Loucy (cell line): ENCODE measurements at regions not wholly inside any gene's neighbourhood (a gene's known extent, or its start where the extent isn't known, plus 50 kb on each side); places are given as distances from the start of the nearest gene placed in this dataset.

ENCODE experiments used
- H2AFZ ChIP-seq: fragments of 200-600 bp; sonication (generic); 2 replicates; pipeline ENCODE4 v1.6.0; 2016; ENCODE audit warnings: antibody characterized with exemption, mild to moderate bottlenecking, low read length, moderate library complexity
- H3F3A ChIP-seq: fragments of 200-600 bp; 2 replicates; pipeline ENCODE4 v1.6.0; 2016; ENCODE audit warnings: antibody characterized with exemption, low read depth, mild to moderate bottlenecking
- H3K27me3 ChIP-seq: fragments of 200-600 bp; sonication (generic); 2 replicates; pipeline ENCODE4 v1.6.1; 2014; ENCODE audit warnings: low read length, mild to moderate bottlenecking; ENCODE audit not compliant: insufficient read depth, poor library complexity, severe bottlenecking
- H3K36me3 ChIP-seq: fragments of 200-600 bp; sonication (generic); 2 replicates; pipeline ENCODE4 v1.6.1; 2016; ENCODE audit warnings: low read length; ENCODE audit not compliant: insufficient read depth
- H3K4me1 ChIP-seq: fragments of 200-600 bp; sonication (generic); 2 replicates; pipeline ENCODE4 v1.5.1; 2014; ENCODE audit warnings: low read length, mild to moderate bottlenecking; ENCODE audit not compliant: insufficient read depth, poor library complexity, severe bottlenecking
- H3K4me2 ChIP-seq: fragments of 200-600 bp; sonication (generic); 2 replicates; pipeline ENCODE4 v1.6.0; 2014; ENCODE audit warnings: antibody characterized with exemption, low read length, low read depth, mild to moderate bottlenecking; ENCODE audit not compliant: poor library complexity, severe bottlenecking
- H3K4me3 ChIP-seq: fragments of 200-600 bp; sonication (generic); 2 replicates; pipeline ENCODE4 v1.5.1; 2014; ENCODE audit warnings: low read length, mild to moderate bottlenecking, mixed read lengths; ENCODE audit not compliant: poor library complexity, severe bottlenecking
- H3K79me2 ChIP-seq: fragments of 200-600 bp; sonication (generic); 2 replicates; pipeline ENCODE4 v1.6.1; 2014; ENCODE audit warnings: low read length; ENCODE audit not compliant: insufficient read depth
- H3K9ac ChIP-seq: fragments of 200-600 bp; sonication (generic); 2 replicates; pipeline ENCODE4 v1.6.0; 2014; ENCODE audit warnings: mild to moderate bottlenecking, low read depth, low read length, moderate library complexity; ENCODE audit not compliant: poor library complexity, severe bottlenecking
- H3K9me2 ChIP-seq: fragments of 200-600 bp; sonication (generic); replicated peaks from 2 replicates; pipeline ENCODE4 v1.6.1; 2016; ENCODE audit warnings: low read depth, low read length, mixed read lengths
- H3K9me3 ChIP-seq: fragments of 200-600 bp; sonication (generic); 2 replicates; pipeline ENCODE4 v1.6.1; 2014; ENCODE audit warnings: mild to moderate bottlenecking, antibody characterized with exemption, low read length, low read depth; ENCODE audit not compliant: insufficient read depth
- H4K20me1 ChIP-seq: fragments of 200-600 bp; sonication (generic); 2 replicates; pipeline ENCODE4 v1.6.0; 2014; ENCODE audit warnings: antibody characterized with exemption, low read length, mild to moderate bottlenecking; ENCODE audit not compliant: insufficient read depth, poor library complexity, severe bottlenecking
- EZH2phosphoT487 ChIP-seq: fragments of 200-600 bp; IDR thresholded peaks from 2 replicates; pipeline ENCODE4 v1.6.1; 2018; ENCODE audit warnings: antibody characterized with exemption, mild to moderate bottlenecking, moderate library complexity, borderline replicate concordance
- TF ChIP-seq, protein P1 (sequence below): fragments of 200-600 bp; sonication (generic); conservative IDR thresholded peaks from 2 replicates; pipeline ENCODE4 v1.5.1; 2014; ENCODE audit warnings: mild to moderate bottlenecking, antibody characterized with exemption, low read length

DNA sequence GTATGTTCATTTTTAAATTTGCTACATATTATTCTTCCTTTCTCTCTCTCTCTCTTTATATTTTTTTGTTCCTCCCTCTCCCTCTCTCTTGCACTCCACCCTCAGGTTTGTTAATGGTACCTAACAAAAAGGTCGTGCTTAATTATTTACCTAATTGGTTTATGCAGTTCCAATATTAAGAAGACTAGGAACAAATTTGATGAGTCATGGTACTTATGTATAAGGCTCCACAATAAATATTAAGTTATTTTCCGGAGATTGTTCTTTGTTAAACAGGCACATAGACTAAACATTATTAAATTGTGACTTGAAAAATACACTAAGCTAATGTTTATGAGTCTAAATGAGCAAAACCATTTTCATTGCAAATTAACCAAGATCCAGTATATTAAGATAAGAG is 1200.8 kb upstream of the ALCAM start:
- Histone ChIP-seq H3K79me2 (no peaks in the 10 kb centered on the region), H4K20me1 (no peaks in the 10 kb centered on the region), H3K9me2 (no peaks in the 10 kb centered on the region), H2AFZ (no peak overlapping the region), H3K27me3 (no peaks in the 10 kb centered on the region), H3K4me1 (no peaks in the 10 kb centered on the region), H3K9me3 (no peaks in the 10 kb centered on the region), H3F3A (no peaks in the 10 kb centered on the region), H3K4me2 (no peak overlapping the region), H3K36me3 (no peaks in the 10 kb centered on the region), H3K4me3 (no peak overlapping the region), H3K9ac (no peak overlapping the region)
- TF ChIP-seq EZH2phosphoT487: no peak

DNA sequence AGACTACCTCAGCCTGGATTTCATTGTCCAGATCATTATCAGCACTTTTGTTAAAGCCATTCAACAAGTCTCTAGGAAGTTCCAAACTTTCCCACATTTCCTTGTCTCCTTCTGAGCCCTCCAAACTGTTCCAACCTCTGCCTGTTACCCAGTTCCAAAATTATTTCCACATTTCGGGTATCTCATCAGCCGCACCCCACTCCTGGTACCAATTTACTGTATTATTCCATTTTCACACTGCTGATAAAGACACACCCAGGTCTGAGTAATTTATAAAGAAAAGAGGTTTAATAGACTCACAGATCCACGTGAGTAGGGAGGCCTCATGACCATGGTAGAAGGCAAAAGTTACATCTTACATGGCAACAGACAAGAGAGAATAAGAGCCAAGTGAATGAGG is 1198.3 kb upstream of the ALCAM start:
- no peak for TF ChIP-seq EZH2phosphoT487
- Histone ChIP-seq H4K20me1 (no peaks in the 10 kb centered on the region), H2AFZ (no peak overlapping the region), H3K27me3 (no peaks in the 10 kb centered on the region), H3K4me3 (no peak overlapping the region), H3K9ac (no peak overlapping the region), H3K4me1 (no peaks in the 10 kb centered on the region), H3F3A (no peaks in the 10 kb centered on the region), H3K4me2 (no peak overlapping the region), H3K9me2 (no peaks in the 10 kb centered on the region), H3K36me3 (no peaks in the 10 kb centered on the region), H3K9me3 (no peaks in the 10 kb centered on the region), H3K79me2 (no peaks in the 10 kb centered on the region)

DNA sequence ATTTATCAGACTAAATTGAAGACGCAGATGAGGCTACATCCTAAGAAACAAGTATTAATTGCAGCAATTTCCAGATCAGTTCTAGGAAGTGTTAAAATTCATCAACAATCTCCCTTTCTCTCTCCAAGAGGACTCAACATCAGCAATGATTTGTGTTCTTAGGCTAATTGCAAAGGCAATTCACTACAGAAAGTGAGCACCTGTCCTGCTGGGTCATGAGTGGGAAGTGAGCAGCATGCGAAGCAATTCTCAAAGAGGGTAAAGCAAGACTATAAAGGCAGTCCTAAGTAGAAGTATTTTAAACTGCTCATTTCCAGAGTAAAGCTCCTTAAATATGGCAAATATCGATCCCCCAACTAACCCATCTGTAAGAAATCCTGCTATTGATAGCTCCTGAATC is 1191.0 kb upstream of the ALCAM start:
- Histone ChIP-seq H3K36me3 (no peaks in the 10 kb centered on the region), H3F3A (no peaks in the 10 kb centered on the region), H3K4me2 (no peak overlapping the region), H3K4me3 (no peak overlapping the region), H3K79me2 (no peaks in the 10 kb centered on the region), H3K9ac (no peak overlapping the region), H2AFZ (no peak overlapping the region), H3K9me2 (no peaks in the 10 kb centered on the region), H4K20me1 (no peaks in the 10 kb centered on the region), H3K4me1 (no peaks in the 10 kb centered on the region), H3K27me3 (no peaks in the 10 kb centered on the region), H3K9me3 (no peaks in the 10 kb centered on the region)
- no peak for TF ChIP-seq EZH2phosphoT487
- TF ChIP-seq, protein P1, sequence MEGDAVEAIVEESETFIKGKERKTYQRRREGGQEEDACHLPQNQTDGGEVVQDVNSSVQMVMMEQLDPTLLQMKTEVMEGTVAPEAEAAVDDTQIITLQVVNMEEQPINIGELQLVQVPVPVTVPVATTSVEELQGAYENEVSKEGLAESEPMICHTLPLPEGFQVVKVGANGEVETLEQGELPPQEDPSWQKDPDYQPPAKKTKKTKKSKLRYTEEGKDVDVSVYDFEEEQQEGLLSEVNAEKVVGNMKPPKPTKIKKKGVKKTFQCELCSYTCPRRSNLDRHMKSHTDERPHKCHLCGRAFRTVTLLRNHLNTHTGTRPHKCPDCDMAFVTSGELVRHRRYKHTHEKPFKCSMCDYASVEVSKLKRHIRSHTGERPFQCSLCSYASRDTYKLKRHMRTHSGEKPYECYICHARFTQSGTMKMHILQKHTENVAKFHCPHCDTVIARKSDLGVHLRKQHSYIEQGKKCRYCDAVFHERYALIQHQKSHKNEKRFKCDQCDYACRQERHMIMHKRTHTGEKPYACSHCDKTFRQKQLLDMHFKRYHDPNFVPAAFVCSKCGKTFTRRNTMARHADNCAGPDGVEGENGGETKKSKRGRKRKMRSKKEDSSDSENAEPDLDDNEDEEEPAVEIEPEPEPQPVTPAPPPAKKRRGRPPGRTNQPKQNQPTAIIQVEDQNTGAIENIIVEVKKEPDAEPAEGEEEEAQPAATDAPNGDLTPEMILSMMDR: no peak

DNA sequence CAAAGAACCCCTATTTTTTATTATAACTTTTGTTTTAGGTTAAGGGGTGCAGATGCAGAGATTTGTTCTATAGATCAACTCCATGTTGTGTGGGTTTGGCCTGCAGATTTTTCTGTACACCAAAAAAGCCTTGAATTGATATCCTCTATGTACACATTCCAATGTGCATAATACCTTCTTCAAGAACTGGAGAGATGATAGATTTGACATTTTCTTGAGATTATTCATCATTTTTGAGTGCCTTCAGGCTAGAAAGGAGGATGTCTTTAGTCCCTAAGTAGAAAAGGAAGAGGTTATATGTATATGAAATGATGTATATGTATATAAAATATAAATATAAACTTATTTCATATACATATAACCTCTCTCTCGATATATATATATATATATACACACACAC is 1190.0 kb upstream of the ALCAM start:
- Histone ChIP-seq H4K20me1 (no peaks in the 10 kb centered on the region), H3K4me3 (no peak overlapping the region), H3K4me1 (no peaks in the 10 kb centered on the region), H3K9me2 (no peaks in the 10 kb centered on the region), H3K36me3 (no peaks in the 10 kb centered on the region), H3K9me3 (no peaks in the 10 kb centered on the region), H3F3A (no peaks in the 10 kb centered on the region), H3K4me2 (no peak overlapping the region), H3K9ac (no peak overlapping the region), H3K27me3 (no peaks in the 10 kb centered on the region), H3K79me2 (no peaks in the 10 kb centered on the region), H2AFZ (no peak overlapping the region)
- no peak for TF ChIP-seq EZH2phosphoT487
- TF ChIP-seq, protein P1: no peak
